ENCODE measurements at regions not wholly inside any gene's neighbourhood (a gene's known extent, or its start where the extent isn't known, plus 50 kb on each side); places are given as distances from the start of the nearest gene placed in this dataset.

GRCh38 chr14:30115756-30116155, 188.1 kb upstream of the PRKD1 start:
- H3K4me3 Mint-ChIP-seq = no peak overlapping the region
- no peak overlapping the region for H3K27ac Mint-ChIP-seq
- H3K4me1 Mint-ChIP-seq = no peaks in the 10 kb centered on the region
- H3K9me3 Mint-ChIP-seq = peaks cover 0 to 5% of the 10 kb centered on the region in 2 donors
- no peak for ATAC-seq
- no peak for DNase-seq
- no peaks in the 10 kb centered on the region for H3K27me3 Mint-ChIP-seq

GRCh38 chr14:30118992-30119640, 191.5 kb upstream of the PRKD1 start:
- no peaks in the 10 kb centered on the region for H3K9me3 Mint-ChIP-seq
- ATAC-seq (no peak), DNase-seq (no peak)
- H3K4me1 Mint-ChIP-seq = no peaks in the 10 kb centered on the region
- H3K27me3 Mint-ChIP-seq = no peaks in the 10 kb centered on the region
- no peak overlapping the region for H3K4me3 Mint-ChIP-seq
- H3K27ac Mint-ChIP-seq = no peak overlapping the region

- peaks cover 0 to 7% of the 10 kb centered on the region in 2 donors for H3K9me3 Mint-ChIP-seq
- no peaks in the 10 kb centered on the region for H3K27me3 Mint-ChIP-seq
- H3K4me3 Mint-ChIP-seq = no peak overlapping the region
- no peaks in the 10 kb centered on the region for H3K4me1 Mint-ChIP-seq
- DNase-seq (no peak), ATAC-seq (no peak)
- H3K27ac Mint-ChIP-seq = no peak overlapping the region
These were observed 197.8 kb upstream of the PRKD1 start for GRCh38 chr14:30125322-30125979.

GRCh38 chr14:30129807-30130206, 202.2 kb upstream of the PRKD1 start:
- no peaks in the 10 kb centered on the region for H3K4me1 Mint-ChIP-seq
- ATAC-seq (no peak), DNase-seq (no peak)
- no peak overlapping the region for H3K4me3 Mint-ChIP-seq
- no peaks in the 10 kb centered on the region for H3K27me3 Mint-ChIP-seq
- peaks cover 0 to 7% of the 10 kb centered on the region in 2 donors for H3K9me3 Mint-ChIP-seq
- H3K27ac Mint-ChIP-seq = no peak overlapping the region

GRCh38 chr14:30131581-30132097, 204.0 kb upstream of the PRKD1 start:
- Mint-ChIP-seq H3K4me1 (no peaks in the 10 kb centered on the region), H3K27ac (no peak overlapping the region), H3K4me3 (no peak overlapping the region), H3K9me3 (peaks cover 0 to 7% of the 10 kb centered on the region in 2 donors), H3K27me3 (no peaks in the 10 kb centered on the region)
- no peak for ATAC-seq
- no peak for DNase-seq

- Mint-ChIP-seq H3K4me1 (no peaks in the 10 kb centered on the region), H3K27me3 (no peaks in the 10 kb centered on the region), H3K9me3 (peaks cover 0 to 2% of the 10 kb centered on the region in 2 donors), H3K27ac (no peak overlapping the region), H3K4me3 (no peak overlapping the region)
- no peak for ATAC-seq
- no peak for DNase-seq
These were observed 204.5 kb upstream of the PRKD1 start for GRCh38 chr14:30132196-30132595.

GRCh38 chr14:30134936-30135335, 207.3 kb upstream of the PRKD1 start:
- no peak for ATAC-seq
- no peaks in the 10 kb centered on the region for H3K27me3 Mint-ChIP-seq
- H3K27ac Mint-ChIP-seq = no peak overlapping the region
- H3K4me1 Mint-ChIP-seq = no peaks in the 10 kb centered on the region
- H3K4me3 Mint-ChIP-seq = no peak overlapping the region
- DNase-seq = no peak
- no peaks in the 10 kb centered on the region for H3K9me3 Mint-ChIP-seq

GRCh38 chr14:30138567-30138966, 210.9 kb upstream of the PRKD1 start:
- DNase-seq = no peak
- no peak overlapping the region for H3K4me3 Mint-ChIP-seq

GRCh38 chr14:30142216-30142615, 214.6 kb upstream of the PRKD1 start:
- Mint-ChIP-seq H3K9me3 (peaks cover 18 to 19% of the 10 kb centered on the region in 2 donors), H3K4me1 (no peaks in the 10 kb centered on the region), H3K27ac (no peak overlapping the region), H3K27me3 (no peaks in the 10 kb centered on the region), H3K4me3 (no peak overlapping the region)
- ATAC-seq = no peak
- DNase-seq = no peak

More at GRCh38 chr14:30138567-30138966, 210.9 kb upstream of the PRKD1 start:
- H3K27me3 Mint-ChIP-seq = no peaks in the 10 kb centered on the region
- no peaks in the 10 kb centered on the region for H3K4me1 Mint-ChIP-seq
- no peak overlapping the region for H3K27ac Mint-ChIP-seq
- ATAC-seq = no peak
- no peaks in the 10 kb centered on the region for H3K9me3 Mint-ChIP-seq

- no peaks in the 10 kb centered on the region for H3K4me1 Mint-ChIP-seq
- no peak overlapping the region for H3K27ac Mint-ChIP-seq
- H3K4me3 Mint-ChIP-seq = no peak overlapping the region
- ATAC-seq (no peak), DNase-seq (no peak)
- no peaks in the 10 kb centered on the region for H3K27me3 Mint-ChIP-seq
- H3K9me3 Mint-ChIP-seq = peaks cover 23 to 27% of the 10 kb centered on the region in 2 donors
These were observed 216.0 kb upstream of the PRKD1 start for GRCh38 chr14:30143627-30144026.

- no peak overlapping the region for H3K27ac Mint-ChIP-seq
- no peak overlapping the region for H3K4me3 Mint-ChIP-seq
- H3K27me3 Mint-ChIP-seq = no peaks in the 10 kb centered on the region
- no peaks in the 10 kb centered on the region for H3K4me1 Mint-ChIP-seq
- H3K9me3 Mint-ChIP-seq = peaks cover 0 to 10% of the 10 kb centered on the region in 2 donors
- no peak for ATAC-seq
- DNase-seq = no peak
These were observed 226.1 kb upstream of the PRKD1 start for GRCh38 chr14:30153717-30154116.

- ATAC-seq (no peak), DNase-seq (no peak)
- Mint-ChIP-seq H3K9me3 (peaks cover 0 to 3% of the 10 kb centered on the region in 2 donors), H3K4me1 (no peaks in the 10 kb centered on the region), H3K27ac (no peak overlapping the region), H3K4me3 (no peak overlapping the region), H3K27me3 (no peaks in the 10 kb centered on the region)
These were observed 228.9 kb upstream of the PRKD1 start for GRCh38 chr14:30156571-30156970.

GRCh38 chr14:30158299-30158698, 230.7 kb upstream of the PRKD1 start:
- H3K4me3 Mint-ChIP-seq = no peak overlapping the region
- no peaks in the 10 kb centered on the region for H3K4me1 Mint-ChIP-seq
- H3K27me3 Mint-ChIP-seq = no peaks in the 10 kb centered on the region
- H3K27ac Mint-ChIP-seq = no peak overlapping the region
- no peak for DNase-seq
- ATAC-seq = no peak
- H3K9me3 Mint-ChIP-seq = peaks cover 0 to 3% of the 10 kb centered on the region in 2 donors

GRCh38 chr14:30159374-30159773, 231.7 kb upstream of the PRKD1 start:
- Mint-ChIP-seq H3K4me3 (no peak overlapping the region), H3K27me3 (no peaks in the 10 kb centered on the region), H3K27ac (no peak overlapping the region), H3K4me1 (no peaks in the 10 kb centered on the region), H3K9me3 (peaks cover 0 to 3% of the 10 kb centered on the region in 2 donors)
- no peak for ATAC-seq
- no peak for DNase-seq

- Mint-ChIP-seq H3K4me3 (no peak overlapping the region), H3K4me1 (no peaks in the 10 kb centered on the region), H3K27ac (no peak overlapping the region), H3K27me3 (no peaks in the 10 kb centered on the region), H3K9me3 (peaks cover 0 to 3% of the 10 kb centered on the region in 2 donors)
- DNase-seq (no peak), ATAC-seq (no peak)
These were observed 233.0 kb upstream of the PRKD1 start for GRCh38 chr14:30160608-30161007.

- no peak for ATAC-seq
These were observed 234.4 kb upstream of the PRKD1 start for GRCh38 chr14:30162066-30162465.

More at GRCh38 chr14:30162066-30162465, 234.4 kb upstream of the PRKD1 start:
- H3K4me3 Mint-ChIP-seq = no peak overlapping the region
- H3K27ac Mint-ChIP-seq = no peak overlapping the region
- H3K27me3 Mint-ChIP-seq = no peaks in the 10 kb centered on the region
- H3K4me1 Mint-ChIP-seq = no peaks in the 10 kb centered on the region
- no peak for DNase-seq
- peaks cover 0 to 3% of the 10 kb centered on the region in 2 donors for H3K9me3 Mint-ChIP-seq
